Mesothelial cell of epicardium (in vitro differentiated cells): ENCODE measurements at regions not wholly inside any gene's neighbourhood (a gene's known extent, or its start where the extent isn't known, plus 50 kb on each side); places are given as distances from the start of the nearest gene placed in this dataset.

ENCODE experiments used
- DNase-seq, 2 experiments: peaks; one replicate each; pipeline ENCODE4 v3.0.0; 2021; ENCODE audit warnings: low spot score in 2 of 2; ENCODE audit not compliant: unreplicated experiment in 2 of 2
- H3K27ac Mint-ChIP-seq: 2 replicates; pipeline ENCODE4 v1.8.0; 2021; ENCODE audit warnings: mixed read lengths
- H3K27me3 Mint-ChIP-seq: 2 replicates; pipeline ENCODE4 v1.8.0; 2021; ENCODE audit warnings: low read depth, mixed read lengths
- H3K36me3 Mint-ChIP-seq: 2 replicates; pipeline ENCODE4 v1.8.0; 2021; ENCODE audit warnings: mixed read lengths
- H3K4me1 Mint-ChIP-seq: 2 replicates; pipeline ENCODE4 v1.8.0; 2021; ENCODE audit warnings: mixed read lengths
- H3K4me3 Mint-ChIP-seq: 2 replicates; pipeline ENCODE4 v1.8.0; 2021; ENCODE audit warnings: mild to moderate bottlenecking, moderate library complexity, mixed read lengths
- H3K9me3 Mint-ChIP-seq: 2 replicates; pipeline ENCODE4 v1.8.0; 2021; ENCODE audit warnings: mixed read lengths
- TF ChIP-seq, protein P1 (sequence below): fragments of 200-600 bp; sonication (generic); IDR thresholded peaks from one replicate; pipeline ENCODE4 v1.5.0; 2021; ENCODE audit warnings: antibody characterized with exemption; ENCODE audit not compliant: unreplicated experiment

DNA sequence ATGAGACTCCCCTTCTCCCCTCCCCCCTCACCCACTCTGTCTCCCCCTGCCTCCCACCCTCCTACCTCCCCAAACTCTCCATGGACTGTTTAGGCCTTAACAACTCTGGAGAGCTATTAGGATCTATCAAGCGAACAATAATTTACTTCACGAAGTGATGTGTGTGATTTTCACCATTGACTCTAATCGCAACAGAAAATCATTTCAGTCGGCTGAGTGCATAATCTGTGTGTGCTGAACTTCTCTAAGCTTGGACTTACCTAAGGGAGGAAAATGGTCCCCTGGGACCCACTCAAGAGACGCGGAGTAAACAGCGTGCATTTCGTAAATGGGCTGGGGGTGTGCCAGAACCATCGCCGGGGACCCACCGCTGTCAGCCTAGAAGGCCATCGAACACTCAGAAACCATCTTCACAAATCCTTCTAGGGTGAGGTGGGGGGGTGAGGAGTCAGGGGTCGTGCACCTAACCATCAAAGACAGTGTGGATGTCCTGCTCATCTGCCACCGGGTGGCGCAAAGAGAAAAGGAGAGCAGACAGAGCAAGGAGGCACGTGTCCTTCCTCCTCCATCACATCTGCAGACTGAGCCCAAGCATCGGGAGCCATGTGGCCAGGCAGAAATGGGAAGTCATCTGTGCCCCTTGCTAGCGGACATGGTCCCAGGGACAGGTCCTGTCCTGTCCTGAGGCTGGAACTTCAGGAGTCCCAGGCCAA is 62.1 kb upstream of the NUP50 start:
- Mint-ChIP-seq H3K4me3 (no peak overlapping the region), H3K4me1 (no peaks in the 10 kb centered on the region), H3K27ac (no peak overlapping the region), H3K27me3 (peaks cover 50% of the 10 kb centered on the region), H3K36me3 (no peaks in the 10 kb centered on the region), H3K9me3 (no peaks in the 10 kb centered on the region)
- TF ChIP-seq, protein P1, sequence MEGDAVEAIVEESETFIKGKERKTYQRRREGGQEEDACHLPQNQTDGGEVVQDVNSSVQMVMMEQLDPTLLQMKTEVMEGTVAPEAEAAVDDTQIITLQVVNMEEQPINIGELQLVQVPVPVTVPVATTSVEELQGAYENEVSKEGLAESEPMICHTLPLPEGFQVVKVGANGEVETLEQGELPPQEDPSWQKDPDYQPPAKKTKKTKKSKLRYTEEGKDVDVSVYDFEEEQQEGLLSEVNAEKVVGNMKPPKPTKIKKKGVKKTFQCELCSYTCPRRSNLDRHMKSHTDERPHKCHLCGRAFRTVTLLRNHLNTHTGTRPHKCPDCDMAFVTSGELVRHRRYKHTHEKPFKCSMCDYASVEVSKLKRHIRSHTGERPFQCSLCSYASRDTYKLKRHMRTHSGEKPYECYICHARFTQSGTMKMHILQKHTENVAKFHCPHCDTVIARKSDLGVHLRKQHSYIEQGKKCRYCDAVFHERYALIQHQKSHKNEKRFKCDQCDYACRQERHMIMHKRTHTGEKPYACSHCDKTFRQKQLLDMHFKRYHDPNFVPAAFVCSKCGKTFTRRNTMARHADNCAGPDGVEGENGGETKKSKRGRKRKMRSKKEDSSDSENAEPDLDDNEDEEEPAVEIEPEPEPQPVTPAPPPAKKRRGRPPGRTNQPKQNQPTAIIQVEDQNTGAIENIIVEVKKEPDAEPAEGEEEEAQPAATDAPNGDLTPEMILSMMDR = peak; percentile 24
- DNase-seq = no peak

DNA sequence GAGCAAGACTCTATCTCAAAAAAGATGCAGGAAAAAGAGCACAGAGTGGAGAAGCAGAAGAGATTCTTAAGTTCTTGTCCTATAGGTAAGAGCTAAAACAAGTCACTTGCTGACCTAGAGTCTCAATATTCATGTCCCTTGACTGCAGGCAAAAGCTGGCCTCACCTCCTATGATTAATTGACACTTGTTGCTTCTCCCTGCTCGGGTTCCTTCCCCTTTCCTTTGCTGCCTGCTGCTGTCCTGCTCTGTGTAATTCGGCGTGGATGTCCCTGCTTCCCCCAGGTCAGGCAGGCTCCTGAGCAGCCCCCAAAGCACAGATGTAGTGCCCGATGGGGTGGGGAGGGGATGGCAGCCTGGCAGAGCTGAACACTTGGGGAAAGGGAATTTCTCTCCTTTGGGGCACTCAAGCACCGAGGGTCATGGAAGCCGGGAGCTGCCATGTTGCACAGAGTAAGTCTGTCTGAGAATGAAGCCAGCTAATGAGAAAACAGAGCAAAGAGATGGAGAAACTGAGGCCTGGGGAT is 60.8 kb upstream of the NUP50 start:
- TF ChIP-seq, protein P1 = no peak
- no peaks in the 10 kb centered on the region for H3K36me3 Mint-ChIP-seq
- peaks cover 52% of the 10 kb centered on the region for H3K27me3 Mint-ChIP-seq
- no peak overlapping the region for H3K4me3 Mint-ChIP-seq
- DNase-seq = no peak
- no peaks in the 10 kb centered on the region for H3K9me3 Mint-ChIP-seq
- no peaks in the 10 kb centered on the region for H3K4me1 Mint-ChIP-seq
- no peak overlapping the region for H3K27ac Mint-ChIP-seq

DNA sequence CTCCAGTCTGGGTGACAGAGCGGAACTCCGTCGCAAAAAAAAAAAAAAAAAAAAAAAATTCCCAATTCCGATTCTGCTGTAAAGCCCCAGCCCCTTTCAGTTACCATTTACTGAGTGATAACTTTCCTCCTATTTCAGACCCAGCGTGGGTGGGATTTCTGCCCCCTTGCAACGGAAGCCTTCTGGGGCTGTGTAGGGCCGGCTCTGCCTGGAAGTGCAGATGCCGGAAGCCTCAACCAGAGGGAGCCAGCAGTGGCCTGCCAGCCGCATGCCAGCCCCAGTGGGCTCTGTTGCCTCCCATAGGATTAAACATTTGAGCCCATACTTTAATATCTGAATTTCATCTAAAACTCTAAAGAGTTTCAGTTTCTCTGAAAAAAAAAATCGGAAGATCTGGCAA is 60.0 kb upstream of the NUP50 start:
- TF ChIP-seq, protein P1 = no peak
- peaks cover 48% of the 10 kb centered on the region for H3K27me3 Mint-ChIP-seq

DNA sequence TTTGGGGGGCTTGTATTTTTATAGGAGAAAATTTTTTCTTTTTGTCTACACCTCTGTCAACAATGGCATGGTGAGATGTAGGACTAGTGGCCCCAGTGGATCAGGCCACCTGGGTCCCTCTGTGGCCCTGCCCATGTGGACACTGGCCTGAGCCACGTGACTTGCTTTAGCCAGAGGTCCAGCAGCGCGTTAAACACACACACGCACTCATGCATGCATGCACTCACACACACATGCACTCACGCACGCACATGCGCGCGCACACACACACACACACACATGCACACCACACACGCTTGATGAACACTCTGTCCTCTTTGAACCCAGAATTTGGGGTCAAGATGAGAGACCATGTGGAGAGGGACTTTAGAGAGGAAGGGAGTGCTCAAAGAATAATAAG is 59.4 kb upstream of the NUP50 start:
- no peaks in the 10 kb centered on the region for H3K9me3 Mint-ChIP-seq
- H3K27me3 Mint-ChIP-seq = peaks cover 50% of the 10 kb centered on the region
- no peaks in the 10 kb centered on the region for H3K4me1 Mint-ChIP-seq
- no peak overlapping the region for H3K4me3 Mint-ChIP-seq
- H3K36me3 Mint-ChIP-seq = no peaks in the 10 kb centered on the region
- no peak overlapping the region for H3K27ac Mint-ChIP-seq
- TF ChIP-seq, protein P1 = no peak
- no peak for DNase-seq

More for the DNA sequence above, 60.0 kb upstream of the NUP50 start:
- H3K9me3 Mint-ChIP-seq = no peaks in the 10 kb centered on the region
- H3K27ac Mint-ChIP-seq = no peak overlapping the region
- H3K4me1 Mint-ChIP-seq = no peaks in the 10 kb centered on the region
- DNase-seq = no peak
- no peaks in the 10 kb centered on the region for H3K36me3 Mint-ChIP-seq
- H3K4me3 Mint-ChIP-seq = no peak overlapping the region

DNA sequence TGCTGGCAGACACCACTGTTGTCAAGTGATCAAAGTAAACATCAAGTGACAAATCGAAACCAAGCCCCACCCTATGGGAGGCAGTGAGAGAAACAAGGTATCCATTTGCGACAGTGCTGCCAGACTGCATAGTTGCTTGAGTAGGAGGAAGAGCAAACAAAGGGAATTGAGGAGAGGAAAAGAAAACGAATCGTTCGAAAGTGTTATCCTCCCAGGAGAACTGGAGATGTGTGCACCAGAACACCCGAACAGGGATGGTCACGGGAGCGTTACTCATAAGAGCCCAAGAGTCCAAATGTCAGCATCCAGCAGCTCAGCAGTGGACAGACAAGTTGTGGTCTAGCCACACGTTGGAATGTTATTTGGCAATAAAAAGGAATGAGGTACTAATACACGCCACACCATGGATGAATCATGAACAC is 58.4 kb upstream of the NUP50 start:
- H3K27ac Mint-ChIP-seq = no peak overlapping the region
- DNase-seq = no peak
- TF ChIP-seq, protein P1 = no peak
- no peaks in the 10 kb centered on the region for H3K9me3 Mint-ChIP-seq
- no peaks in the 10 kb centered on the region for H3K4me1 Mint-ChIP-seq
- H3K27me3 Mint-ChIP-seq = peaks cover 46% of the 10 kb centered on the region
- H3K36me3 Mint-ChIP-seq = no peaks in the 10 kb centered on the region
- H3K4me3 Mint-ChIP-seq = no peak overlapping the region
